GM12878 (cell line): ENCODE measurements at regions not wholly inside any gene's neighbourhood (a gene's known extent, or its start where the extent isn't known, plus 50 kb on each side); places are given as distances from the start of the nearest gene placed in this dataset.

Source experiments
- BCL11A ChIP-seq: IDR thresholded peaks from 2 replicates; pipeline ENCODE4 v1.6.1; 2011; ENCODE audit warnings: low read depth, low read length
- CTCF ChIP-seq, 3 experiments: IDR thresholded peaks in 2 of 3; conservative IDR thresholded peaks in 1 of 3; 2 replicates each; pipeline ENCODE4 v1.5.1; 2011; ENCODE audit warnings: low read depth in 3 of 3, low read length in 3 of 3, mild to moderate bottlenecking in 3 of 3, control low read depth in 2 of 3, moderate library complexity in 2 of 3, inconsistent platforms in 1 of 3, mixed read lengths in 1 of 3; ENCODE audit not compliant: control insufficient read depth in 2 of 3, insufficient read depth in 1 of 3; ENCODE audit errors: extremely low read depth in 1 of 3
- EP300 ChIP-seq, 2 experiments: fragments of 150-350 bp in 1 of 2; IDR thresholded peaks; 2 replicates each; pipeline ENCODE4 v1.6.1; 2011 to 2012; ENCODE audit warnings: low read depth in 2 of 2, low read length in 2 of 2, borderline replicate concordance in 1 of 2, improper control_type of control experiment in 1 of 2, inconsistent platforms in 1 of 2; ENCODE audit not compliant: control insufficient read depth in 1 of 2
- FOS ChIP-seq: IDR thresholded peaks from 3 replicates; pipeline ENCODE4 v1.6.1; 2011; ENCODE audit warnings: borderline replicate concordance; ENCODE audit not compliant: insufficient read length; ENCODE audit errors: extremely low read depth
- FOXM1 ChIP-seq: IDR thresholded peaks from 2 replicates; pipeline ENCODE4 v1.6.1; 2012; ENCODE audit warnings: low read depth, mild to moderate bottlenecking, inconsistent platforms, low read length, moderate library complexity
- GABPA ChIP-seq: IDR thresholded peaks from 2 replicates; pipeline ENCODE4 v1.6.1; 2014; ENCODE audit warnings: antibody characterized with exemption, low read depth, mild to moderate bottlenecking, inconsistent platforms
- KDM1A ChIP-seq: fragments of 200-600 bp; sonication (generic); IDR thresholded peaks from 2 replicates; pipeline ENCODE4 v1.6.1; 2016; ENCODE audit warnings: borderline replicate concordance
- TAF1 ChIP-seq: IDR thresholded peaks from 2 replicates; pipeline ENCODE4 v1.6.1; 2011; ENCODE audit warnings: mild to moderate bottlenecking, low read depth, low read length, borderline replicate concordance
- ZBTB33 ChIP-seq: fragments of 450-650 bp; IDR thresholded peaks from 2 replicates; pipeline ENCODE4 v1.6.1; 2017; ENCODE audit warnings: mild to moderate bottlenecking
- ZSCAN29 ChIP-seq: fragments of 450-650 bp; IDR thresholded peaks from 2 replicates; pipeline ENCODE4 v1.6.1; 2017; ENCODE audit warnings: mild to moderate bottlenecking, moderate library complexity

GRCh38 chr7:142542942-142543341 is 206.3 kb upstream of the PRSS1 start:
- no peak for TF ChIP-seq CTCF (IDR thresholded peaks at IDR 0.05 in 2 of 3, conservative IDR thresholded peaks at IDR 0.05 in 1 of 3; ENCODE audit: control insufficient read depth in 2 of 3, extremely low read depth in 1 of 3, insufficient read depth in 1 of 3, low read depth in 3 of 3, low read length in 3 of 3)
- TF ChIP-seq ZSCAN29 = no peak
- no peak for TF ChIP-seq BCL11A
- no peak for TF ChIP-seq EP300 (IDR thresholded peaks at IDR 0.05; ENCODE audit: borderline replicate concordance in 1 of 2, control insufficient read depth in 1 of 2, low read depth in 2 of 2, low read length in 2 of 2)
- TF ChIP-seq FOXM1 = no peak
- TF ChIP-seq TAF1 = no peak
- no peak for TF ChIP-seq FOS
- TF ChIP-seq KDM1A = no peak
- TF ChIP-seq ZBTB33 = no peak
- TF ChIP-seq GABPA = no peak
